Esophagus mucosa (tissue), 1 donor: ENCODE measurements at regions not wholly inside any gene's neighbourhood (a gene's known extent, or its start where the extent isn't known, plus 50 kb on each side); places are given as distances from the start of the nearest gene placed in this dataset.

Source experiments
- ATAC-seq: fragments of 200-7000 bp; cut with Tn5 transposase; one replicate; pipeline ENCODE4 v1.9.1; 2020
- donor health status: DM: yes; HTN: yes; CAD: no.

DNA sequence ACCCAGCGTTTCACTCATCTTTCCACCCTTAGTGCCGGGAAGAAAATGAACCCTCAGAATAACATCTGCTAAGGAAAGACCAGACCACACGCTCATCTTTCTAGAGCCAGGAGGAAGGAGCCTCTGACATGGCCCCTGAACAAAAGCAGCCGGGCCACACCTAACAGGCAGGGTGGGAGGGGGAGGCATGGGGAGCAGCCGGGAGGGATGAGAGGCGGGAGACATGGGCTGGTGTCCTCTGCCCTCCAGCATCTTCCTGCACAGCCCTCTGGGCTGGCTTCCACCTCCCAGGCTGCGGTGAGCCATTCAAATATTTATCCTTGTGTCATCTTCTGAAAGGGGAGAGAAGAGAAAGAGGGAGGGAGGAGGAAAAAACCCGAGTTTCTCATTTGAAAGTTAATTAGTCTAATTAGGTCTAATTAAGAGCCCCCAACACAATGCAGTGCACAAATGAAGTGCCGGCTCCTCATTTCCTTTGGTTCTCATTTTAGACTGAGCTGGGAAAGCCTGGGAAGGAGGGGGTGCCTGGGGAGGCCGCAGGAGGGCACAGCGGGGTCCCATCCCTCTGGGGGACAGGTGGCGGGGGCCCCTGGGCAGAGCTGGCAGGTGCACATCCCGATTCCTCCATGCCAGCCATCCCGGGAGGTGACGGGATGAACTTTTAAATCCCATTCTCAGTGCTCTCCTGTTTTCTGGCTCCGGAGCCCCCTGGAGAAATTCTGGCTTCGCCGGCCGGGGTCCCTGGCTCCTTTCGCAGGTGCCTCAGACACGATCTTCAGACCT, 90.5 kb downstream of the ENGASE start:
- ATAC-seq: no peak

- ATAC-seq: no peak
Observed at GRCh38 chr17:79164408-79164807, 89.8 kb downstream of the ENGASE start.

DNA sequence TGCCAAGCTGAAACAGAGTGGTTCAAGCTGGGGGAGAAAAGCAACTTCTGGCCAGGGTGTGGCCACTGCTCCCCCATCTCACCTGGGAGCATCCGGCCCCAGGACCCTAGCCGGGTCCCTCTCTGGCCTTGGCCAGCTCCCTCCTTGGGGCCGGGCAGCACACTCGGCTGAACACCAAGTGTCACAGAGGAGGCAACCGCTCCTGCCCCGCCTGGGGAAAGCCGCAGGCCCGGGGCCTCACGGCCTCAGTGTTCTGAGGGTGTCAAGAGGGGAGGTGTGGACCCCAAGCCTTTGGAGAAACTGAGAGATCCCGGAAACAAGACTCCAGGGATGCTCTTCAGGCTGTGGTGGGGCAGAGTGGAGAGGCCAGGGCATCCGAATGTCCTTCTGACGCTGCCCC, 88.4 kb downstream of the ENGASE start:
- ATAC-seq: no peak

DNA sequence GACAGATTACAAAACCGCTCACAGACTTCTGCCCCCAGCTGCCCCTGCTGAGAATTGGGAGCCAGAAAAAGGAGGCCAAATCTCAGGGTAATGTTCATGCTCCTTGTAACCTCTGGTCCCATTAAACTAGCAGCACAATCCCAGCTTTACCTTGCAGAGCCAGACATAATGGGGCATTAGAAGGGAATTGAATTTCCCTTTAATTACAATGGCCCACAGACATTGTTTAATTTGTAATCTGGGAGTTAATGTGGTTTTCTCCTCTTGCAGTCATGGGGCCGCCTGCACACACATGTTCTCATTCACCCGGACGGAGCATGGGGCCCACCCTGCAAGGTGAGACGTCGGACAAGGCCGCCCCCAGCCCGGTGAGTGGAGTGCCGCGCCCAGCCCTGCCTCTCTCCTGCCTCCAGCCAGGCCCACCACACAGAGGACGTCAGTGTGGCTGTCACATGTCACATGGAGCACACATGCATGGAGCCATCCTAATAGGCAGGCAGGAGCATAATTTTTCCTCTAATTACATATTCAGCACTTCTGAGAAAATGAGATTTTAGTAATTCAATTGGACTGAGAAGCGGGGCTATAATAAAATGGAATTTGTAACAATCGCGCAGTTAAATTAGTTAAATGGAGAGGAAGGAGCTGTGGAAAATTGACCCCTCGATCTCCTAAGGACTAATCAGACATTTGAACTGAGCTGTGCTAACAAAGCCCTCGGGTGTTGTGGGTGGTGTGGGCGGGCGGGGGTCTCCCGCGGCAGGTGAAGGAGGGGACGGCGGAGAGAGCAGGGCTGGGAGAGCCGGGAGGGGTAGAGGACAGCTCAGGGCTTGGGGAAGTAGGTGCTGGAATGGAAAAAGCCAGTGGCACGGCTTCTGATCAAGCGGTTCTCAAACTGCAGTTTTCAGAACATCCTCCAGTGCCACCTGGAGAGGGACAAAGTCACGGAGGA, 87.7 kb downstream of the ENGASE start:
- ATAC-seq: no peak

DNA sequence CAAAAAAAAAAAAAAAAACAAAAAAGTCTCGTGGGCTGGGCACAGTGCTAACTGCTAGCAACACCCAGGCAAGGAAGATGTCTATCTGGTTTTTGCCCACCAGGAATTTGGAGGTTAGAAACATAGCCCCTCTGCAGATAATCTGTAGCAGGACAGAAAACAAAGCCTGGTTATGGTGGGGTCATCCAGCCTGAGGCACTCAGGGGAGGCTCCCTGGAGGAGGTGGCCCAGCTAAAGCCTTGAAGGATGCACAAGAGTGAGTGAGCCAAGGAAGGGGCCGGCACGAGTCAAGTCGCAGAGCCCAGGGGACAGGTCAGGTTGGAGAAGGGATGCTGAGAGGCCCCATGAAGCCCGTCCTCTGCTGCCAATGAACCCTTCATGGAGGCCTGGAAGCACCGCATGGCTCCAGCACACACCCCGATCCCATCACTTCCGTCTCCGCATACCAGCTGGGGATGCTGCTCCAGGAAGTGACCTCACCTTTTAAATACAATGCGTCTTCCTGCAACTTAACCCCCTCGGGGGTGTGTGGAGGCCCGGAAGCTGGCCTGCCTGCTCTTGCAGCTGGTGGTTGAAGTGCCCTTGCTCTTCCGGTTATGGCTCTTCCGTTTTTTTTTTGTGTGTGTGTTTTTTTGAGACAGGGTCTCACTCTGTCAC, 86.5 kb downstream of the ENGASE start:
- no peak for ATAC-seq

GRCh38 chr17:79159926-79160325, 85.3 kb downstream of the ENGASE start:
- ATAC-seq: no peak

DNA sequence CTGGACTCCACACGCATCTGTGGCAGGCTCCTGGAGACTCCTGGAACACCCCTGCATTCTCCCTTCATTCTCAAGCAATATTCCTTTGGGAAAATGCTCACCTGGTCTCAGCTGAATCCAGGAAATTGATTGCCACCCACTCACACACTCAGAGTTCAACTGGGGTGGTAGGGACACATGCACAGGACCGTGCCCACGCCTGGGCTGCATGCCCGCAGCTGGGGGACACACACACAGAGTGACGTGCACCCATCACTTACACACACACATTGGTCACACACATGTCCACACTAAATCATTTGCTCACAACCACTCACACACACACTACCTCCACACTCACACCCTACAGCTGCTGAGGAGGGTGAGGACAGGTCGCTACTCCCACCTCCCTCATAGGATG, 84.8 kb downstream of the ENGASE start:
- ATAC-seq: no peak

DNA sequence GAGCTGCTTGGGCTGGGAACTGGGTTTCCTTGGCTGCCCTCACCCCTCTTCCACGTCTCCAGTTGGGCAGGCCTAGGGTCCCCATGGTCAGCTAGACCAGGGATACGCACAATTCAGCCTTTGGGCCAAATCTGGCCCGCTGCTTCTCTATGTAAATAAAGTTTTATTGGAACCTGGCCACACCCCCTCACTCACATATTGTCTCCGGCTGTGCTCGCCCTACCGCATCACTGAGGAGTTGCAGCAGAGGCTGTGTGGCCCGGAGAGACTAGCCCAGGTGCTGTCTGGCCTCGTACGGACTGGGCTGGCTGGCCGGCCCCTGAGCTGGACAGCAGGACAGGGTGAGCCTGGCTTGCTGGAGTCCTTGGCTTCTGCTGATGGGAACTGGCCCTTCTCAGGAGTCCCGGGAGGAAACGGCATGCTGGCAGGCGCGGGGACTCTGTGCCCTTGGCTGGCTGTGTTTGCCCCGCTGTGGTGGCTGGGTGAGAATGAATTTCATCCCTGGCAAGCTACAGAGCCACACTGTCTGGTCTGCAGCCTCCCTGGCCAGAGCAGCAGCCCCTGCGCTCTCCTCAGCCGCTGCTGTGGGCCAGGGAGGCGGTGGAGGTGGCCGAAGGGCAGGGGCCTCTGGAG, 82.0 kb downstream of the ENGASE start:
- no peak for ATAC-seq

- no peak for ATAC-seq
Observed at GRCh38 chr17:79155701-79156100, 81.1 kb downstream of the ENGASE start.

DNA sequence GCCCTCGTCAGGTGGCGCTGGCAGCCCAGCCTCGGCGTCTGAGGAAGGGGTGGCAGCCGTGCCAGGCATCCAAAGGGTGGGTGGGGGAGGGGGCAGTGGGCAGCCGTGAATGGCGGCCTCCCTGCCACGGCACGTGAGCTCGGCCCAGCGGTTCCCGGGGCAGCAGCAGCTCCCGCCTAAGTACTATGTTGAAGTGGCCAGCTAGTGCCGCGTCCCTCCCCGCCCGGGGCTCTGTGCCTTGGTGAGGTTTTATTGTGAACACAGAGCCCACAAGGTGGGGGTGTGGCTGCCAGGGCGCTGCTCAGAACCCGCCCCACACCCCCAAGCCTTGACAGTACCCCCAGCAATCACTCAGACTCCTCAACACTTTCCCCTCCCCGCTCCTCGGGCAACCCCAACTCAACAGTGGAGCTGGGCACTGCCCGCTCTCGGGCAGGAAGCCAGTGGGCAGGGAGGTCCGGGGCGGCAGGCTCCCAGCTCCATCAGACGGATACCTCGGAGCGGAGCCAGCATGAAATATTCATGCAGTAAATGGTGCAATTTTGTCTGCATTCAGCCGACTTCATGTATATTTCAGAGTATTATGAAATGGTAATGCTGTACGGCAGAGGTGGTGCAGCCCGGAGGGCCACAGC, 80.4 kb downstream of the ENGASE start:
- no peak for ATAC-seq

DNA sequence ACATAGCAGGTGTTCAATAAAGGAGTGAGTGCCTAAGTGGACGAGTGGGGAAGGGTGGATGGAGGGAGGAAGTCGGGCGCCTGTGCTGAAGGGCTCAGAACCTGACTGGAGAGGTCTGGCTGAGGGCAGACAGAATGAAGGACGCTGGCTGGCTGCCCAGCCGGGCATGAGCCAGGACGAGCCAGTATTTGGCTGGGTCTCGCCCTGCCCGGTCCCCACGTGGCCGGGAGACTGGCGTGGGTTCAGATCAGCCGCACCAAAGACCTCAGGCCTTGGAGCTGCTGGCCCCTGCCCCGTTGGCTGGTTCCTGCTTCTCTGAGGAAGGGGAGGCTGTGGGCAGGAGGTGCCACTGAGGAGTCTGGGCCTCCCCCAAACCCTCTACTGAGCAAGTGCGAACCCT, 79.8 kb downstream of the ENGASE start:
- no peak for ATAC-seq

- no peak for ATAC-seq
Observed at GRCh38 chr17:79153367-79154130, 78.9 kb downstream of the ENGASE start.

- no peak for ATAC-seq
Observed at GRCh38 chr17:79152636-79153035, 78.0 kb downstream of the ENGASE start.

DNA sequence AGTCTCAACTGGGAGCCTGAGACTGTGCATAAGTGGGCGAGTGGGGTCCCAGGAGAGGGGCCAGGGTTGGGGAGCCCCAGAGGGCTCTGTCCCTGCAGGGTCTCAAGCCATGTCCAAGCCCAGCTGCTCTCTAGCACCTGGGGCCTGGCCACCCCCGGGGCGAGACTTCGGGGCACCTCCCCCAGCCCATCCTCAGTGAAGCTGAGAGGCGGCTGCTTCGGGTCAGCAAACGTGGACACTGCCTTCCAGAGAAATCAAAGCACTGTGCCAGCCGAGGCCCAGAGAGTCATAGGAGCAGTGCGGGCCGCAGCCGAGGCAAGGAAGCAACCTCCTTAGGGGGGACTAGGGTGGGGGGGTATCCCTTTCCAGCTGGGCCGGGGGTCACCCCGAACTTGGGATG, 77.5 kb downstream of the ENGASE start:
- no peak for ATAC-seq

DNA sequence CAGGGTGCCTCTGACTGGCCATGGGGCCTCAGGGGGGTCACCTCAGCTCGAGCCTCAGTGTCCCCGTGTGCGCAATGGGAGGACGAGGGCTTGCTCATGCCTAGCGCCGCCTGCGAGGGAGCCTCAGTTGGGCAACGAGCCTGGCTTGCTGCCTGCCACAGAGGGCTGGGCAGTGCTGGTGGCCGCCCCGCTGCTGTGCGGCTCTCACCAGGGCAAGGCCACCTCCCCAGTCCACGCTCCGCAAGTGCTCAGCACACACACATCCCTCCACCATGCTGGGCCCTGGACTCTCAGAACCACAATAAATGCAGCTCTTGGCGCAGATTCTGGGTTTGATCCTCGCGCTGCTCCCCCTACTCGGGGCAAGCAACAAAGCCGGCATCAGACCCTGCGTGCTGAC, 76.2 kb downstream of the ENGASE start:
- ATAC-seq: no peak

DNA sequence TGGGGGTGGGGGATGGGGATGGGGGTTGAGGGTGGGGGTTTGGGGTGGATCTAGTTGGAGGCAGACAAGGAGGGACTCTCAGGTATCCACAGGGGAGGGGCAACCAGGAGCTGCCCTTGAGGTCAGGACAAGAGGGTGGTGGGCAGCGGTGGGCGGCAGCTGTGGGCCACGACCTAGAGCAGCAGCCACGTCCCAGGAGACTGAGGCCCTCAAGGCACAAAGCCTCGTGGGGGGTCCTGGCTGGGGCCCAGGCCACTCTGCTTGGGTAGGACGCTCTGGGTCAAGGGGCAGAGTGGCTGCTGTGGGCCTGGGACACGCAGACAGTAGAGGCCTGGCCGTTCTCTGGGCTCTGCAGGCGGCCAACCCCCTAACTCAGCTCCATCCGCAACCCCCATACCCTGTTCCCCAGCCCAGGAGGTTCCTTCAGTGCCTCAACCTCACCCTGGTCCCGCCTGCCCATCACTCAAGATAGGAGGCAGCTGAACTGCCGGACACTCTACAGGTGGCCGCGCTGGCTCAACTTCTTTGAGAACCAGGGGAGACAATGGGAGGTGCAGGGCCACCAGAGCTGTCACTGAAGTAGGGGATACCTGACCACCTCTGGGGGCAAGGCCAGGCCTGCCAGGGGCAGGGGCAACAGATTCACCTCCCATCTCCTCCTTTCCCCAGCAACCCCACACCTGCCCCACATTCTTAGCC, 75.6 kb downstream of the ENGASE start:
- ATAC-seq: no peak

GRCh38 chr17:79148584-79148983, 74.0 kb downstream of the ENGASE start:
- ATAC-seq: no peak

DNA sequence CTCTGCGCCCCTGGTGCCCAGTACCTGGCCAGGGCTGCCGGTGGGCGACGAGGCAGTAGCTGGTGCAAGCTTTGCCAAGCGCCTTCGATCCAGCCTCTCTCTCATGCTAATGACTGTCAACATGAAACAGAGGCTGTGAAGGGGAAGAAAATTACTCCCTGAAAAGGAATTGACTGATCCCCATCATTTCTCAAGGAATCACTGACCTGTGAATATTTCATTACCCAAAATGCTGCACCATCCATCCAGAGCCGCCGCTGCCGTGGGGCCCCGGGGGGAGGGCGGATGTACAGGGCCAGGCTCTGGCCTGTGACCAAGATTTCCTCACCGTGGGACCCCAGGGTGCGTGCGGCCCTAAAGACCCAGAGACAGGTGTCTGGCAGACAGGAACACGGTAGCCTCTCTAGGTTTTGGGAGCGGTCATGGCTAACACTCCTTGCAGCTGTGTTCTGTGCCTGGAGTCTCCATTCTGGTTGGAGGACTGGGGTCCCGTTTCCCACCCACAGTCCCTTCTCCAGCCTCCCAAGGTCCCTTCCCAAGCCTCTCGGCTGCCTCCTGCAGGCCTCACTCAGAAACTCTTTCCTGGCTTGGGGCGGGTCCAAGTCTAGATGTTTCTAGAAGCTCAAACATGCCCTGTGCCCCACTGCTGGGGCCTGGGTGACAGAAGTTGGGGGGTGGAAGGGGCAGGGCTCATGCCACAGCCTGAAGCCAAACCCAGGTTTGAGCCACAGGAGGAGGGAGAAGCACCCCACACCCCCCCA, 73.3 kb downstream of the ENGASE start:
- ATAC-seq: no peak

GRCh38 chr17:79146562-79146961, 71.9 kb downstream of the ENGASE start:
- no peak for ATAC-seq

- no peak for ATAC-seq
Observed at GRCh38 chr17:79145548-79145947, 70.9 kb downstream of the ENGASE start.
